T47D (cell line): ENCODE measurements at regions not wholly inside any gene's neighbourhood (a gene's known extent, or its start where the extent isn't known, plus 50 kb on each side); places are given as distances from the start of the nearest gene placed in this dataset.
"Not testable (repeated sequence)": the region's sequence is repeated elsewhere in the genome, so short reads cannot be mapped to it uniquely, and the experiment has no call there.

Source experiments
- DNase-seq, 2 experiments: peaks; one replicate each; pipeline versions ENCODE4 v3.0.0 to v3.0.0-alpha.2; 2011 to 2012; ENCODE audit warnings: low read depth in 1 of 2, low spot score in 1 of 2
- JUND ChIP-seq: IDR thresholded peaks from 2 replicates; pipeline ENCODE4 v1.6.1; 2012; ENCODE audit warnings: low read depth
- in situ Hi-C: cut with HindIII; loops from 2 replicates; pipeline ENCODE4 v1.10.0; 2016; ENCODE audit warnings: low sequenced_read_pairs, low pct_unique_long_range_greater_than_20kb

- no peak for TF ChIP-seq JUND
- in situ Hi-C loops: no loop called here
- no peak for DNase-seq
Measured at GRCh38 chr1:185654199-185654951, 79.8 kb upstream of the HMCN1 start.

- TF ChIP-seq JUND: no peak
- DNase-seq: no peak
- in situ Hi-C loops: no loop called here
Measured at GRCh38 chr1:185653615-185654014, 80.6 kb upstream of the HMCN1 start.

- in situ Hi-C loops: no loop called here
- peak in 1 of 2 experiments; percentile 49 for DNase-seq
- TF ChIP-seq JUND: no peak
Measured at GRCh38 chr1:185652348-185652747, 81.8 kb upstream of the HMCN1 start.

GRCh38 chr1:185650602-185651230 lies 83.5 kb upstream of the HMCN1 start:
- no peak for TF ChIP-seq JUND
- in situ Hi-C loops: no loop called here
- DNase-seq: no peak

- in situ Hi-C loops: no loop called here
- no peak for TF ChIP-seq JUND
- DNase-seq: no peak
Measured at GRCh38 chr1:185648858-185649589, 85.2 kb upstream of the HMCN1 start.

- DNase-seq, in situ Hi-C loops: not testable (repeated sequence)
Measured at GRCh38 chr1:185647597-185648267, 86.5 kb upstream of the HMCN1 start.

- peak; percentile 77 for TF ChIP-seq JUND
- peak; percentile 78 to 98 for DNase-seq
Measured at GRCh38 chr1:185646202-185646683, 87.9 kb upstream of the HMCN1 start.

GRCh38 chr1:185645686-185646085 lies 88.5 kb upstream of the HMCN1 start:
- no peak for TF ChIP-seq JUND

More at GRCh38 chr1:185646202-185646683, 87.9 kb upstream of the HMCN1 start:
- in situ Hi-C loops: no loop called here

GRCh38 chr1:185645162-185645640 lies 89.0 kb upstream of the HMCN1 start:
- TF ChIP-seq JUND: no peak
- peak in 1 of 2 experiments; percentile 63 for DNase-seq
- in situ Hi-C loops: no loop called here

More at GRCh38 chr1:185645686-185646085, 88.5 kb upstream of the HMCN1 start:
- no peak for DNase-seq
- in situ Hi-C loops: no loop called here

- TF ChIP-seq JUND: no peak
- in situ Hi-C loops: no loop called here
- no peak for DNase-seq
Measured at GRCh38 chr1:185644531-185644930, 89.7 kb upstream of the HMCN1 start.

- no peak for DNase-seq
- in situ Hi-C loops: no loop called here
Measured at GRCh38 chr1:185636848-185637247, 97.3 kb upstream of the HMCN1 start.

GRCh38 chr1:185634704-185635103 lies 99.5 kb upstream of the HMCN1 start:
- in situ Hi-C loops: no loop called here
- DNase-seq: no peak
- no peak for TF ChIP-seq JUND

More at GRCh38 chr1:185636848-185637247, 97.3 kb upstream of the HMCN1 start:
- no peak for TF ChIP-seq JUND
